Endothelial cell of umbilical vein (primary cell): ENCODE measurements at regions not wholly inside any gene's neighbourhood (a gene's known extent, or its start where the extent isn't known, plus 50 kb on each side); places are given as distances from the start of the nearest gene placed in this dataset.

Source experiments
- BruUV-seq: library from RNA; stranded (reverse); fragments of 400-500 nt; replicated peaks from 2 replicates; lab custom pipeline; 2021; lab: Mats Ljungman, UMichigan
- CTCF ChIA-PET: fragments of 300-600, 350-600 bp; sonication (Branson Sonifier 250); formaldehyde crosslinking; loops from one replicate; lab custom pipeline; 2021; ENCODE audit warnings: antibody characterized with exemption, inconsistent platforms; lab: Charles Lee
- POLR2A ChIA-PET: fragments of 300-600, 350-600 bp; sonication (Branson Sonifier 250); formaldehyde crosslinking; loops from one replicate; lab custom pipeline; 2021; ENCODE audit warnings: antibody characterized with exemption, inconsistent platforms; lab: Charles Lee
- DNase-seq: peaks from one replicate; pipeline ENCODE4 v3.0.0-alpha.2; 2011; ENCODE audit warnings: low read depth, low spot score
- FAIRE-seq: peaks from 2 replicates; lab custom pipeline; 2011; peaks lifted over from hg19 to GRCh38; lab: Jason Lieb, UNC
- H2AFZ ChIP-seq: 2 replicates; pipeline ENCODE4 v1.6.0; 2012; ENCODE audit warnings: low read depth, low read length, control low read depth, inconsistent platforms
- H3K27ac ChIP-seq: 2 replicates; pipeline ENCODE4 v1.5.1; 2011; ENCODE audit warnings: low read depth, mild to moderate bottlenecking, control low read depth, low read length, moderate library complexity; ENCODE audit not compliant: insufficient read depth
- H3K27me3 ChIP-seq, 2 experiments: 2 replicates each; pipeline versions ENCODE4 v1.6.0 to v1.6.1; 2011; ENCODE audit warnings: low read length in 2 of 2, mixed read lengths in 1 of 2; ENCODE audit not compliant: control insufficient read depth in 2 of 2, insufficient read depth in 2 of 2
- H3K36me3 ChIP-seq, 2 experiments: 2 replicates in 1 of 2; 3 replicates in 1 of 2; pipeline ENCODE4 v1.5.1; 2011; ENCODE audit warnings: low read length in 2 of 2, mild to moderate bottlenecking in 1 of 2, moderate library complexity in 1 of 2; ENCODE audit not compliant: control insufficient read depth in 2 of 2, insufficient read depth in 2 of 2; ENCODE audit errors: extremely low read depth in 1 of 2
- H3K4me1 ChIP-seq: 3 replicates; pipeline ENCODE4 v1.5.1; 2011; ENCODE audit warnings: mild to moderate bottlenecking, low read length; ENCODE audit not compliant: control insufficient read depth, insufficient read depth; ENCODE audit errors: extremely low read depth
- H3K4me2 ChIP-seq: 2 replicates; pipeline ENCODE4 v1.6.1; 2011; ENCODE audit warnings: low read length, control low read depth, mixed read lengths; ENCODE audit not compliant: insufficient read depth
- H3K4me3 ChIP-seq, 3 experiments: fragments of 200-600 bp in 1 of 3; sonication (generic), shearing (Covaris generic) in 1 of 3; replicated peaks in 1 of 3; 2 replicates each; pipeline ENCODE4 v1.5.1; 2011 to 2016; ENCODE audit warnings: control low read depth in 3 of 3, low read length in 3 of 3, mild to moderate bottlenecking in 2 of 3, inconsistent platforms in 1 of 3, low read depth in 1 of 3, moderate library complexity in 1 of 3; ENCODE audit not compliant: insufficient read depth in 1 of 3
- H3K79me2 ChIP-seq: 2 replicates; pipeline ENCODE4 v1.6.0; 2012; ENCODE audit warnings: low read length, inconsistent platforms; ENCODE audit not compliant: control insufficient read depth, insufficient read depth
- H3K9ac ChIP-seq: replicated peaks from 2 replicates; pipeline ENCODE3; 2011; ENCODE audit warnings: low read length, control low read depth; ENCODE audit not compliant: insufficient read depth; ENCODE audit errors: extremely low read depth
- H3K9me1 ChIP-seq: replicated peaks from 3 replicates; pipeline ENCODE4 v1.6.0; 2011; ENCODE audit warnings: mild to moderate bottlenecking, low read length; ENCODE audit not compliant: control insufficient read depth, insufficient read depth; ENCODE audit errors: extremely low read depth
- H3K9me3 ChIP-seq: replicated peaks from 2 replicates; pipeline ENCODE4 v1.5.1; 2012; ENCODE audit warnings: low read length, inconsistent platforms; ENCODE audit not compliant: control insufficient read depth, insufficient read depth
- H4K20me1 ChIP-seq: replicated peaks from 2 replicates; pipeline ENCODE3; 2011; ENCODE audit warnings: mild to moderate bottlenecking, low read length; ENCODE audit not compliant: control insufficient read depth, insufficient read depth; ENCODE audit errors: extremely low read depth
- CTCF ChIP-seq, 2 donors: IDR thresholded peaks; 1 replicate in 1 of 2; 2 replicates in 1 of 2; pipeline ENCODE4 v1.5.1; 2011; ENCODE audit warnings: low read length in 2 of 2, mild to moderate bottlenecking in 2 of 2, moderate library complexity in 2 of 2, control low read depth in 1 of 2, inconsistent platforms in 1 of 2, low read depth in 1 of 2; ENCODE audit not compliant: insufficient read depth in 1 of 2; ENCODE audit errors: extremely low read depth in 1 of 2
- FOS ChIP-seq: IDR thresholded peaks from 2 replicates; pipeline ENCODE4 v1.6.1; 2011; ENCODE audit warnings: mild to moderate bottlenecking, low read length, moderate library complexity, borderline replicate concordance; ENCODE audit not compliant: insufficient read depth
- GATA2 ChIP-seq: IDR thresholded peaks from 2 replicates; pipeline ENCODE4 v1.7.0; 2011; ENCODE audit warnings: low read depth, mild to moderate bottlenecking, moderate library complexity, mixed read lengths, low read length; ENCODE audit not compliant: insufficient read length, insufficient read depth
- MAX ChIP-seq: IDR thresholded peaks from 2 replicates; pipeline ENCODE4 v1.6.1; 2011; ENCODE audit not compliant: insufficient read depth, insufficient read length
- MYC ChIP-seq: IDR thresholded peaks from one replicate; pipeline ENCODE4 v1.6.1; 2011; ENCODE audit warnings: mild to moderate bottlenecking, low read depth, low read length
- POLR2A ChIP-seq: IDR thresholded peaks from 2 replicates; pipeline ENCODE4 v1.6.1; 2012; ENCODE audit warnings: low read depth, mild to moderate bottlenecking, control low read depth, low read length
- POLR2AphosphoS5 ChIP-seq: IDR thresholded peaks from 2 replicates; pipeline ENCODE4 v1.6.1; 2012; ENCODE audit warnings: low read depth, mild to moderate bottlenecking, control low read depth, low read length, moderate library complexity; ENCODE audit not compliant: insufficient read depth
- dilution Hi-C: fragments of 300-500 bp; cut with MboI; formaldehyde crosslinking; loops from one replicate; pipeline ENCODE4 v1.15.0; 2019; ENCODE audit warnings: low sequenced_read_pairs; ENCODE audit not compliant: extremely low pct_ligation_motif_present
- intact Hi-C: fragments of 100-400 bp; cut with micrococcal nuclease; formaldehyde crosslinking; loops from one replicate; pipeline ENCODE4 v1.10.0; 2022

GRCh38 chr5:136886608-136887007 lies 521.3 kb upstream of the TRPC7 start:
- H3K9me1 ChIP-seq = no peaks in the 10 kb centered on the region
- no peak overlapping the region for H3K4me2 ChIP-seq
- no peak for DNase-seq
- H3K27me3 ChIP-seq = peaks cover 24 to 51% of the 10 kb centered on the region in 2 experiments
- intact Hi-C loops (no loop called here), dilution Hi-C loops (no loop called here)
- no peak overlapping the region for H3K9ac ChIP-seq
- ChIA-PET CTCF (no interaction called here), POLR2A (no interaction called here)
- TF ChIP-seq FOS (no peak), MAX (no peak), POLR2A (no peak), MYC (no peak), POLR2AphosphoS5 (no peak), GATA2 (no peak), CTCF (IDR thresholded peaks at IDR 0.05; ENCODE audit: extremely low read depth in 1 of 2, insufficient read depth in 1 of 2, low read depth in 1 of 2, low read length in 2 of 2) (no peak)
- no peak overlapping the region for H3K27ac ChIP-seq
- BruUV-seq = no TSS peak
- H3K9me3 ChIP-seq = no peaks in the 10 kb centered on the region
- H3K36me3 ChIP-seq = no peaks in the 10 kb centered on the region
- H2AFZ ChIP-seq = no peak overlapping the region
- no peaks in the 10 kb centered on the region for H3K79me2 ChIP-seq
- no peaks in the 10 kb centered on the region for H3K4me1 ChIP-seq
- no peaks in the 10 kb centered on the region for H4K20me1 ChIP-seq
- no peak overlapping the region for H3K4me3 ChIP-seq
- no peak for FAIRE-seq
